Gastrocnemius medialis (tissue), 4 donors: ENCODE measurements at regions not wholly inside any gene's neighbourhood (a gene's known extent, or its start where the extent isn't known, plus 50 kb on each side); places are given as distances from the start of the nearest gene placed in this dataset.

Experiments
- CTCF ChIP-seq, 5 experiments: fragments of 450-650 bp in 3 of 5; fragments of 200-600 bp in 2 of 5; sonication (generic) in 2 of 5; IDR thresholded peaks in 4 of 5; conservative IDR thresholded peaks in 1 of 5; 1 replicate in 4 of 5; 2 replicates in 1 of 5; pipeline ENCODE4 v1.5.1; 2016 to 2019; ENCODE audit warnings: antibody characterized with exemption in 5 of 5, mild to moderate bottlenecking in 3 of 5, moderate library complexity in 3 of 5
- POLR2A ChIP-seq, 2 donors: fragments of 450-650 bp; IDR thresholded peaks; one replicate each; pipeline ENCODE4 v1.6.1; 2017; ENCODE audit warnings: antibody characterized with exemption in 2 of 2, mild to moderate bottlenecking in 2 of 2, moderate library complexity in 2 of 2

GRCh38 chr4:147345662-147346061 is 135.2 kb upstream of the EDNRA start:
- TF ChIP-seq CTCF (IDR thresholded peaks at IDR 0.05 in 4 of 5, conservative IDR thresholded peaks at IDR 0.05 in 1 of 5) = no peak
- TF ChIP-seq POLR2A (IDR thresholded peaks at IDR 0.05) = no peak
